HepG2 (cell line): ENCODE measurements at regions not wholly inside any gene's neighbourhood (a gene's known extent, or its start where the extent isn't known, plus 50 kb on each side); places are given as distances from the start of the nearest gene placed in this dataset.

Source experiments
- ATAC-seq: fragments of 200-7000 bp; cut with Tn5 transposase; 3 replicates; pipeline ENCODE4 v1.9.1; 2020; ENCODE audit warnings: mild to moderate bottlenecking, moderate library complexity
- BruUV-seq: library from RNA; stranded (reverse); fragments of 400-500 nt; replicated peaks from 2 replicates; lab custom pipeline; 2021; lab: Mats Ljungman, UMichigan
- CTCF ChIA-PET: fragments of 300-600 bp; formaldehyde crosslinking; extraction: SDS; loops from one replicate; lab custom pipeline; 2021; ENCODE audit warnings: low total read pairs, inconsistent platforms, low intra/inter-chr PET ratio; lab: Yijun Ruan, JAX
- POLR2A ChIA-PET: fragments of 350-600 bp; sonication (Branson Sonifier 250); formaldehyde crosslinking; loops from one replicate; lab custom pipeline; 2020; ENCODE audit warnings: antibody characterized with exemption, inconsistent platforms; lab: Yijun Ruan, JAX
- DNase-seq: peaks from one replicate; pipeline ENCODE4 v3.0.0-alpha.2; 2015; ENCODE audit warnings: low spot score
- FAIRE-seq: peaks from 3 replicates; lab custom pipeline; 2011; peaks lifted over from hg19 to GRCh38; lab: Jason Lieb, UNC
- H2AFZ ChIP-seq: one replicate; pipeline ENCODE4 v1.6.1; 2011; ENCODE audit warnings: low read length, inconsistent platforms
- H3K27ac ChIP-seq: fragments of 300-600 bp; 3 replicates; pipeline ENCODE4 v1.8.0; 2011; ENCODE audit warnings: mixed run types, mild to moderate bottlenecking, mixed read lengths, low read length, inconsistent platforms; ENCODE audit not compliant: insufficient read depth; ENCODE audit errors: extremely low read length
- H3K27me3 ChIP-seq, 2 experiments: fragments of 200-600 bp in 1 of 2; 2 replicates in 1 of 2; 3 replicates in 1 of 2; pipeline versions ENCODE4 v1.6.0 to v1.8.0; 2011; ENCODE audit warnings: low read length in 2 of 2, mild to moderate bottlenecking in 2 of 2, moderate library complexity in 2 of 2, inconsistent platforms in 1 of 2; ENCODE audit not compliant: insufficient read depth in 2 of 2, control insufficient read depth in 1 of 2
- H3K36me3 ChIP-seq, 2 experiments: fragments of 200-600 bp in 1 of 2; replicated peaks in 1 of 2; 2 replicates in 1 of 2; 3 replicates in 1 of 2; pipeline versions ENCODE4 v1.5.1 to v1.8.0; 2011; ENCODE audit warnings: low read length in 2 of 2, inconsistent platforms in 1 of 2; ENCODE audit not compliant: insufficient read depth in 2 of 2, control insufficient read depth in 1 of 2
- H3K4me1 ChIP-seq: 2 replicates; pipeline ENCODE4 v1.5.1; 2012; ENCODE audit warnings: low read length, inconsistent platforms; ENCODE audit not compliant: insufficient read depth
- H3K4me2 ChIP-seq: 2 replicates; pipeline ENCODE4 v1.6.0; 2011; ENCODE audit warnings: low read depth, low read length, inconsistent platforms
- H3K4me3 ChIP-seq, 3 experiments: fragments of 200-600 bp in 1 of 3; sonication (generic), shearing (Covaris generic) in 1 of 3; replicated peaks in 1 of 3; 2 replicates each; pipeline ENCODE4 v1.5.1; 2011 to 2016; ENCODE audit warnings: low read length in 3 of 3, inconsistent platforms in 2 of 3, low read depth in 2 of 3, mild to moderate bottlenecking in 2 of 3, control low read depth in 1 of 3, mixed read lengths in 1 of 3; ENCODE audit not compliant: insufficient read depth in 1 of 3
- H3K79me2 ChIP-seq: one replicate; pipeline ENCODE4 v1.6.1; 2011; ENCODE audit warnings: low read length, inconsistent platforms; ENCODE audit not compliant: insufficient read depth
- H3K9ac ChIP-seq: 2 replicates; pipeline ENCODE4 v1.6.0; 2011; ENCODE audit warnings: mild to moderate bottlenecking, low read depth, low read length, inconsistent platforms; ENCODE audit not compliant: insufficient read depth
- H3K9me3 ChIP-seq: 2 replicates; pipeline ENCODE4 v1.5.1; 2012; ENCODE audit warnings: mild to moderate bottlenecking, low read length
- H4K20me1 ChIP-seq: 2 replicates; pipeline ENCODE4 v1.6.0; 2011; ENCODE audit warnings: inconsistent platforms, mild to moderate bottlenecking, low read length, moderate library complexity; ENCODE audit not compliant: insufficient read depth
- CEBPZ ChIP-seq: IDR thresholded peaks from 2 replicates; pipeline ENCODE4 v1.6.1; 2012; ENCODE audit warnings: low read length, improper control_type of control experiment
- DRAP1 ChIP-seq: IDR thresholded peaks from 2 replicates; pipeline ENCODE4 v1.6.1; 2016; ENCODE audit warnings: missing genetic modification reagents, missing compliant biosample characterization
- DZIP1 ChIP-seq: sonication (generic); formaldehyde crosslinking; IDR thresholded peaks from 2 replicates; pipeline ENCODE4 v1.5.0; 2020; ENCODE audit warnings: mild to moderate bottlenecking, missing genetic modification reagents
- ELK4 ChIP-seq: sonication (generic); formaldehyde crosslinking; IDR thresholded peaks from 2 replicates; pipeline ENCODE4 v1.9.0; 2021; ENCODE audit warnings: missing genetic modification reagents, borderline replicate concordance
- HOXD1 ChIP-seq: sonication (generic); formaldehyde crosslinking; IDR thresholded peaks from 2 replicates; pipeline ENCODE4 v1.5.0; 2020; ENCODE audit warnings: missing genetic modification reagents
- MAFG ChIP-seq: sonication (generic); formaldehyde crosslinking; IDR thresholded peaks from 2 replicates; pipeline ENCODE4 v1.5.1; 2020; ENCODE audit warnings: mild to moderate bottlenecking, missing genetic modification reagents
- REST ChIP-seq, 2 experiments: IDR thresholded peaks; 2 replicates each; pipeline ENCODE4 v1.6.1; 2011 to 2012; ENCODE audit warnings: low read length in 2 of 2, borderline replicate concordance in 1 of 2, low read depth in 1 of 2, mild to moderate bottlenecking in 1 of 2, moderate library complexity in 1 of 2
- RFXANK ChIP-seq: IDR thresholded peaks from 2 replicates; pipeline ENCODE4 v1.6.1; 2016
- SAFB2 ChIP-seq: sonication (generic); formaldehyde crosslinking; IDR thresholded peaks from 2 replicates; pipeline ENCODE4 v1.5.1; 2020; ENCODE audit warnings: missing genetic modification reagents, low read depth, mild to moderate bottlenecking, borderline replicate concordance
- SIX4 ChIP-seq: sonication (generic); formaldehyde crosslinking; IDR thresholded peaks from 2 replicates; pipeline ENCODE4 v1.4.0; 2020; ENCODE audit warnings: missing genetic modification reagents
- ZNF607 ChIP-seq: sonication (generic); formaldehyde crosslinking; IDR thresholded peaks from 2 replicates; pipeline ENCODE4 v1.5.1; 2020; ENCODE audit warnings: missing genetic modification reagents, mild to moderate bottlenecking, borderline replicate concordance
- ZNF740 ChIP-seq: sonication (generic); formaldehyde crosslinking; IDR thresholded peaks from 2 replicates; pipeline ENCODE4 v1.4.0; 2020; ENCODE audit warnings: missing genetic modification reagents
- ZSCAN9 ChIP-seq: IDR thresholded peaks from 2 replicates; pipeline ENCODE4 v1.6.1; 2016; ENCODE audit warnings: borderline replicate concordance
- WGBS: methylation state at CpG from one replicate; pipeline ENCODE4 v1.1.6; 2017; ENCODE audit warnings: low lambda C conversion rate; 5-methylcytosine and 5-hydroxymethylcytosine counted together
- in situ Hi-C: cut with HindIII; loops from 2 replicates; pipeline ENCODE4 v1.10.0; 2017; ENCODE audit warnings: low pct_unique_long_range_greater_than_20kb; ENCODE audit not compliant: extremely low pct_ligation_motif_present
- intact Hi-C: fragments of 100-400 bp; cut with micrococcal nuclease; formaldehyde crosslinking; loops from one replicate; pipeline ENCODE4 v1.10.0; 2022; ENCODE audit not compliant: unreplicated experiment

- intact Hi-C loops: loop anchor here (2.0 kb wide), 1 partner anchor 15 kb away; no protein-coding TSS in a partner anchor
- Histone ChIP-seq H3K27ac (no peak overlapping the region), H4K20me1 (no peaks in the 10 kb centered on the region), H3K4me2 (no peak overlapping the region), H3K27me3 (peaks cover 0 to 15% of the 10 kb centered on the region in 2 experiments; a peak in 2 of 5 replicates), H3K9ac (no peak overlapping the region), H3K4me3 (no peak overlapping the region), H3K4me1 (peaks cover 66% of the 10 kb centered on the region), H3K79me2 (no peaks in the 10 kb centered on the region), H3K9me3 (no peaks in the 10 kb centered on the region), H2AFZ (no peak overlapping the region), H3K36me3 (no peaks in the 10 kb centered on the region)
- in situ Hi-C loops: no loop called here
- FAIRE-seq (no peak), DNase-seq (no peak), ATAC-seq (no peak)
- ChIA-PET CTCF (no interaction called here), POLR2A (interaction anchor here (1.7 kb wide), 1 partner anchor 53 kb away, joined by 3 read pairs; no protein-coding TSS in a partner anchor)
- BruUV-seq: no TSS peak
- 74% methylated on average over 3 of the region's 3 CpGs for WGBS
- TF ChIP-seq DZIP1 (CRISPR knock-in tag) (no peak), ZNF740 (CRISPR knock-in tag) (no peak), RFXANK (CRISPR knock-in tag) (no peak), SAFB2 (CRISPR knock-in tag) (no peak), ZNF607 (no peak), DRAP1 (CRISPR knock-in tag) (no peak), ELK4 (CRISPR knock-in tag) (no peak), MAFG (CRISPR knock-in tag) (no peak), SIX4 (CRISPR knock-in tag) (no peak), ZSCAN9 (CRISPR knock-in tag) (no peak), REST (IDR thresholded peaks at IDR 0.05; ENCODE audit: borderline replicate concordance in 1 of 2, low read depth in 1 of 2, low read length in 2 of 2) (no peak), CEBPZ (no peak), HOXD1 (CRISPR knock-in tag) (no peak)
Observed at GRCh38 chr2:42921721-42922120, 129.3 kb upstream of the HAAO start.
